ENCODE measurements at regions not wholly inside any gene's neighbourhood (a gene's known extent, or its start where the extent isn't known, plus 50 kb on each side); places are given as distances from the start of the nearest gene placed in this dataset.

- DNase-seq (ENCODE audit: low read depth in 4 of 4, low spot score in 3 of 4): no peak
Observed at GRCh38 chr7:84821671-84822534, 365.0 kb downstream of the SEMA3D start.

DNA sequence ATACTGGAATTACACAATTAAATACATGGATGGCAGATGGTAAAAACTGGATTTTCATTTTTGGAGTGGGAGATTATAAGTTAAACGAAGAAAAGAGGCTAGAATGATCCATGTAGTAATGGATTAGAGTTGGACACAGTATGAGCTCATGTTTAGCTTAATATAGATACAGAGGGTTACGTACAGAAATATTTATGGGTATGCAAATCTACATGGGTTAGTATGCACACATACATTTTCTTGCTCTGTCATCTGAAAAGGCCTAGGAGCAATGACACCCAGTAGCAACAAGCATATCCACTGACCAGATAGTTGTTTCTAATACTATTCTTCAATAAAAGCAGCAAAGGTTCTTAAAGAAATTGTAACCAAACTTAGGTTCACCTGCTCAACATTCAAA lies 366.4 kb downstream of the SEMA3D start:
- no peak for DNase-seq (ENCODE audit: low read depth in 4 of 4, low spot score in 3 of 4)

- DNase-seq (ENCODE audit: low read depth in 4 of 4, low spot score in 3 of 4): no peak
Observed at GRCh38 chr7:84817016-84817415, 369.8 kb downstream of the SEMA3D start.

- no peak for DNase-seq (ENCODE audit: low read depth in 4 of 4, low spot score in 3 of 4)
Observed at GRCh38 chr7:84813376-84813775, 373.5 kb downstream of the SEMA3D start.

DNA sequence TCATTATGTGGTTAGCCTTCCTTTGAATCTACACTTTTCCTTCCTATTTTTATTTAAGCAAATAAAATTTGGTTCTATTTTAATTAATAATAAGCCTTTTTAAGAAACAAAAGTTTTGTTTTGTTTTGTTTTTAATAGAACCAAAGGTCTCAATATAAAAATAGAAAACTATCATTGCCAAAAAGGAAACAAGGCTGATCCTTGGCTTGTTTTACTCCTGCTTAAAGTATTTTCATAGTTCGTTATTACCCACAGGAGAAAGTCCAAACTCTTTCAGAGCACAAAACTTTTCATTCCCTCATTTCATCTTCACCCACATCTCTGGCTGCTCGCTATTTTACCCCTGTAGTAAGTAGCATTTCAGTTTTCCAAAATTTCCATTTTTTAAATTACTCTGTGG lies 374.8 kb downstream of the SEMA3D start:
- DNase-seq (ENCODE audit: low read depth in 4 of 4, low spot score in 3 of 4): no peak

DNA sequence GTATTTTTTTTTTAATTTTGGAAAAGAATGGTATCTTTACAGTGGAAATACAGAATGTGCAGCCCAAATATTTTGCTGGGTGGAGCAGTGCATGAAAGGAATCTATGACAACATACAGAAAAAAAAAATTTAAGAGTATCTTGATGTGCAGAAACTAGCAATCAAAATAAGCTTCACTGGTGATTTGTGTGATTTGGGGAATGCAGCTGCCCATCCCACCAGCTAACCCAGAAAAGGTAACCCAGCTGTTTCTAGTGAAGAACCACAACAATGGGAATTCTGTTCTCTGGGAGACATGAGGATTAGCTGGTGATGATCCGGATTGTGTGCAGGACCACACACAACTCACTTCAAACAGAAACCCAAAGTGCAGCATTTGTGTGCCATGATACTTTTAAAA lies 375.5 kb downstream of the SEMA3D start:
- DNase-seq (ENCODE audit: low read depth in 4 of 4, low spot score in 3 of 4): no peak

- DNase-seq (ENCODE audit: low read depth in 4 of 4, low spot score in 3 of 4): no peak
Observed at GRCh38 chr7:84809877-84810276, 377.0 kb downstream of the SEMA3D start.

DNA sequence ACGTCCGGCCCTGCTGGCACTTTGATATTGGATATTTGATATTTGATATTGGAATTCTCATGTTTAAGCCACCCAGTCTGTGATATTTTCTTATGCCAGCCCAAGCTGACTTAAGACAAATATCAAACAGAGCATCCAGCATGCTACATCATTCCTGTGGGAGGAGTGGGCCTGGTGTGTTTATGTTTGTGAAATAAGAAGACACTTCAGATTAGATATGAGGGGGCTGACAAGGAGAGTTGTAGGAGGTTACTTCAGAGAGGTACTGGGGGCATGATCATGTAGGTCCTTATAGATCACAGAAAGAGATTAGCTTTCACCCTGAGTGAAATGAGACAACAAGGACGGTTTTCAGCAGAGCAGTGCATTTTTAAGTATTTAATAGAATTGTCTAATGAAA lies 382.9 kb downstream of the SEMA3D start:
- no peak for DNase-seq (ENCODE audit: low read depth in 4 of 4, low spot score in 3 of 4)

- DNase-seq (ENCODE audit: low read depth in 4 of 4, low spot score in 3 of 4): no peak
Observed at GRCh38 chr7:84801396-84801795, 385.5 kb downstream of the SEMA3D start.

- no peak for DNase-seq (ENCODE audit: low read depth in 4 of 4, low spot score in 3 of 4)
Observed at GRCh38 chr7:84800846-84801245, 386.0 kb downstream of the SEMA3D start.

- DNase-seq (ENCODE audit: low read depth in 4 of 4, low spot score in 3 of 4): no peak
Observed at GRCh38 chr7:84799106-84799505, 387.8 kb downstream of the SEMA3D start.

DNA sequence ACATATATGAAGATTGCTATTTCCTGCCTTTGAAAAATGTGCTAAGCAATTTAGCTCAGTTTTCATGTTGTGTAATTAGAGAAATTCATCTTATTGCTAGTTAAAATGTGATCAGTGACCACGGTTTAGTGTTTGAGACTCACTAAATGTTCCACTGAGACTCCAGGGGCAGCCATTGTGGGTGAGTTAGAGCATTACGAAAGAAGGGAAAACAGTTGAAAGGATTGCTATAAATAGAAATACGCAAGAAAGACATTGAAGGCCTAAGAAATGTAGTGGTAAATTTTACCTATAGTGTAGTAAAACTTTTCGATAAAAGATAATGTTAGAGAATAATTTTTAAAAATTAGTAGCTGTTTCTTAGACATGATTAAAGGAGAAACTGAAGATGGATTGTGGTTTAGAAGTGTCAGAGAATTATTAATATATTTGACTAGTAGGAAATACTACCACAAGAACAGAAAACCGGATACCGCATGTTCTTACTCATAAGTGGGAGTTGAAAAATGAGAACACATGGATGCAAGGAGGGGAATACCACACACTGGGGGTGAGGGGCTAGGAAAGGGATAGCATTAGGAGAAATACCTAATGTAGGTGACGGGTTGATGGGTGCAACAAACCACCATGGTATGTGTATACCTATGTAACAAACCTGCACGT lies 394.5 kb downstream of the SEMA3D start:
- DNase-seq (ENCODE audit: low read depth in 4 of 4, low spot score in 3 of 4): no peak

DNA sequence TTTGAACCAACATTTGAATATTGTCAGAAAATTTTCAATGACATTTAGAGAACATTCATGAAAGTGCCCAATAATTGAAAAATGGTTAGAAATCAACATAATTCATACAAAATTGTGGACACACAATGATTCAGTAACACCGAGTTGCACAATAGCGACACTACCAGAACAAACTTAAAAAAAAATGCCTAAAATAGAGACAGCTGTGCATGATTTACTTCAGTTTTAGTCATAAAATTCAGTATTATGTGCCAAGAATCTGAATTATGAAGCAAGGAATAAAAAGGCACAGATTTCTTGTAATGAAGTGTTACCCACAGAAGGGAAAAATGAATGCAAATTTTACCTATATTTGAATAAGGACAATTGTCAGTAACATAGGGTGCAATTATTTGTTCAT lies 396.0 kb downstream of the SEMA3D start:
- DNase-seq (ENCODE audit: low read depth in 4 of 4, low spot score in 3 of 4): no peak

GRCh38 chr7:84786073-84786472 lies 400.8 kb downstream of the SEMA3D start:
- no peak for DNase-seq (ENCODE audit: low read depth in 4 of 4, low spot score in 3 of 4)

DNA sequence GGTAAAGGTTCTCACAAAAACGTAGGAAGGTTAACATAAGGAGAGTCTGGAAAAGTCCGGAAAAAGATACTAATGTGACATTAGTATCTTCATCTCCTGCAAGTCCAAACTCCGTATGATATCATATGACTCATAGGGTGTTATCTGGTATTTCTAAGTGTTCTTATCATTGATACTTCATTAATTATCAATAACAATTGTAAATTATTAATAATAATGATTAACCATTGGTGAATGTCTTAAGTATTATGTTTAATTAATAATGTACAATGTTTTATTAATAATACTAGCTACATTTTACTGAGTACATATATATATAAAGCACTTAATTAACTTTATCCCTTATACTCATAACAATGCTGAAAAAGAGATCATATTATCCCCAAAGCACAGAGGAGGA lies 402.4 kb downstream of the SEMA3D start:
- no peak for DNase-seq (ENCODE audit: low read depth in 4 of 4, low spot score in 3 of 4)

GRCh38 chr7:84783141-84783778 lies 403.6 kb downstream of the SEMA3D start:
- DNase-seq (ENCODE audit: low read depth in 4 of 4, low spot score in 3 of 4): no peak

- DNase-seq (ENCODE audit: low read depth in 4 of 4, low spot score in 3 of 4): no peak
Observed at GRCh38 chr7:84781838-84782237, 405.0 kb downstream of the SEMA3D start.

- no peak for DNase-seq (ENCODE audit: low read depth in 4 of 4, low spot score in 3 of 4)
Observed at GRCh38 chr7:84780158-84781124, 406.4 kb downstream of the SEMA3D start.

DNA sequence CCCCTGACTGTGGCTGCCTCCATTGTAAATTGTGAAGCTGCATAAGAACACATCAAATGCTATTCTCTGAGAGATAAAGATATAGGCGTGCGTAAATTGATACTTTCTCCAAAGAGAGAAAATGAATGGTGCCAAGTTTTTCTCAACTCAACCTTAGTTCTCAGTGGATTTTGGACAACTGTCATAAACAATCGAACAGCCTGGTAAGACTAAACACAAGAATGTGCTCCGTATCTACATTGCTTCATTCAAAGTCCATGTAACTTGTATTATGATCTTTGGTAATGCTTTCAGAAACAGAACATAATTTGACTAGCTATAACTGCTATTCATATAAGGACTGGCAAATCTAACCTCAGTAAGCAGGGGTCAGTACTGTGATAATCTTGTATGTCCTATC lies 429.1 kb downstream of the SEMA3D start:
- DNase-seq (ENCODE audit: low read depth in 4 of 4, low spot score in 3 of 4): no peak

GRCh38 chr7:84746353-84746752 lies 440.5 kb downstream of the SEMA3D start:
- no peak for DNase-seq (ENCODE audit: low read depth in 4 of 4, low spot score in 3 of 4)

GRCh38 chr7:84744385-84744784 lies 442.5 kb downstream of the SEMA3D start:
- DNase-seq (ENCODE audit: low read depth in 4 of 4, low spot score in 3 of 4): no peak

All from left renal pelvis (tissue), 4 donors.